Endothelial cell (in vitro differentiated cells): ENCODE measurements at regions not wholly inside any gene's neighbourhood (a gene's known extent, or its start where the extent isn't known, plus 50 kb on each side); places are given as distances from the start of the nearest gene placed in this dataset.

Source experiments
- DNase-seq: peaks from one replicate; pipeline ENCODE4 v3.0.0; 2021; ENCODE audit warnings: low spot score
- H3K27ac Mint-ChIP-seq: one replicate; pipeline ENCODE4 v1.8.0; 2021; ENCODE audit warnings: mixed read lengths, inconsistent platforms; ENCODE audit not compliant: unreplicated experiment
- H3K27me3 Mint-ChIP-seq: one replicate; pipeline ENCODE4 v1.8.0; 2021; ENCODE audit warnings: mild to moderate bottlenecking, moderate library complexity, mixed read lengths, inconsistent platforms; ENCODE audit not compliant: unreplicated experiment
- H3K36me3 Mint-ChIP-seq: one replicate; pipeline ENCODE4 v1.8.0; 2021; ENCODE audit warnings: mild to moderate bottlenecking, low read depth, mixed read lengths, inconsistent platforms; ENCODE audit not compliant: unreplicated experiment
- H3K4me1 Mint-ChIP-seq: one replicate; pipeline ENCODE4 v1.8.0; 2021; ENCODE audit warnings: mild to moderate bottlenecking, mixed read lengths, inconsistent platforms; ENCODE audit not compliant: unreplicated experiment
- H3K4me3 Mint-ChIP-seq: one replicate; pipeline ENCODE4 v1.8.0; 2021; ENCODE audit warnings: mild to moderate bottlenecking, mixed read lengths, inconsistent platforms; ENCODE audit not compliant: unreplicated experiment
- H3K9me3 Mint-ChIP-seq: one replicate; pipeline ENCODE4 v1.8.0; 2021; ENCODE audit warnings: mixed read lengths, inconsistent platforms; ENCODE audit not compliant: unreplicated experiment
- TF ChIP-seq, protein P1 (sequence below): fragments of 200-600 bp; sonication (generic); IDR thresholded peaks from one replicate; pipeline ENCODE4 v1.5.0; 2021; ENCODE audit warnings: antibody characterized with exemption; ENCODE audit not compliant: unreplicated experiment

DNA sequence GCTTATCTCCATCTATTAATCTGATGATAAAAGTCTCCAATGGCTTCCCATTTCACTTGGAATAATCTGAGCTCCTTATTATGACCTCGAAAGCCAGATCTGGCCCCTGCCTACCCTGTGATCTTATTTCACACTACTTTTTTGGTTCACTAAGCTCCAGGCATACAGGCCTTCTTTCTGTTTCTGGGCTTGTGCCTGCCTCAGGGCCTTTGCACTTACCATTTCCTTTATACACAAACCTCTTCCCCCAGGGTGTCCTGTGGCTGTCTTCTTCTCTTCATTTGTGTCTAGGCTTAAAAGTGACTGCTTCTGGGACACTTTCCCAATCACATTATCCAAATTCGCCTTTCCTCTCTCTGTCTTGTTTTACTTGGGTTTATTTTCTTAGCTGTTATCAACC, 478.8 kb downstream of the LRIG3 start:
- H3K27me3 Mint-ChIP-seq = no peaks in the 10 kb centered on the region
- no peaks in the 10 kb centered on the region for H3K4me1 Mint-ChIP-seq
- H3K4me3 Mint-ChIP-seq = no peak overlapping the region
- DNase-seq = no peak
- TF ChIP-seq, protein P1, sequence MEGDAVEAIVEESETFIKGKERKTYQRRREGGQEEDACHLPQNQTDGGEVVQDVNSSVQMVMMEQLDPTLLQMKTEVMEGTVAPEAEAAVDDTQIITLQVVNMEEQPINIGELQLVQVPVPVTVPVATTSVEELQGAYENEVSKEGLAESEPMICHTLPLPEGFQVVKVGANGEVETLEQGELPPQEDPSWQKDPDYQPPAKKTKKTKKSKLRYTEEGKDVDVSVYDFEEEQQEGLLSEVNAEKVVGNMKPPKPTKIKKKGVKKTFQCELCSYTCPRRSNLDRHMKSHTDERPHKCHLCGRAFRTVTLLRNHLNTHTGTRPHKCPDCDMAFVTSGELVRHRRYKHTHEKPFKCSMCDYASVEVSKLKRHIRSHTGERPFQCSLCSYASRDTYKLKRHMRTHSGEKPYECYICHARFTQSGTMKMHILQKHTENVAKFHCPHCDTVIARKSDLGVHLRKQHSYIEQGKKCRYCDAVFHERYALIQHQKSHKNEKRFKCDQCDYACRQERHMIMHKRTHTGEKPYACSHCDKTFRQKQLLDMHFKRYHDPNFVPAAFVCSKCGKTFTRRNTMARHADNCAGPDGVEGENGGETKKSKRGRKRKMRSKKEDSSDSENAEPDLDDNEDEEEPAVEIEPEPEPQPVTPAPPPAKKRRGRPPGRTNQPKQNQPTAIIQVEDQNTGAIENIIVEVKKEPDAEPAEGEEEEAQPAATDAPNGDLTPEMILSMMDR = no peak
- no peak overlapping the region for H3K27ac Mint-ChIP-seq
- no peaks in the 10 kb centered on the region for H3K36me3 Mint-ChIP-seq
- no peaks in the 10 kb centered on the region for H3K9me3 Mint-ChIP-seq

DNA sequence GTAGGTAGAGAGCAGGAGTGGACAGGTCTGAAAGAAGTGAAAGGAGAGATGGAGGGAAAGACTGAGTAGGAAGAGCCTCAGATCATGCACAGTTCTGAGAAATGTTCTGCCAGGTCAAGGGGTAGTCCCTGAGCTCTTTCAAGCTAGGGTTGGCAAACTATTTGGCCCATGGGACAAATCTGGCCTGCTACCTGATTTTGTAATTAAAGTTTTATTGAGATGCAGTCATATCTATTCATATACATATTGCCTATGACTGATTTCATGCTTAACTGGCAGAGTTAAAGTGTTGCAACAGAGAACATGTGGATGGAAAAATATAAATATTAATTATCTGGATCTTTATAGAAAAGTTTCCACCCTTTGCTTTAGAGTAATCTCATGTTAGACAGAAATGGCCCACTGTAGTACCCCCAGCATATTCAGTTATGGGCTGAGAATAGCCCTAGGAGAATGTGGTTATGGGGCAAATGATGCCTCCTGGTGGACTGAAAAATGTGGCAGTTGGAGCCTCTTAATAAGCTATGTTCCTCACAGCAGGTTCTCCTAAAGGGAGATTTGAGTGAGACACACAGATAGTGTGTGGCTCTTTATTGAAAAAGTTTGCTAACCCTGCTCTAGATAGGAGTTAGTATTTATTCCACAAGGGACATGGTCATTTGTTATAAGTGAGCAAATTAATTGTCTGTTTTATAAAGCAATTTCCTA, 476.9 kb downstream of the LRIG3 start:
- no peak overlapping the region for H3K4me3 Mint-ChIP-seq
- H3K27ac Mint-ChIP-seq = no peak overlapping the region
- H3K27me3 Mint-ChIP-seq = no peaks in the 10 kb centered on the region
- H3K36me3 Mint-ChIP-seq = no peaks in the 10 kb centered on the region
- no peaks in the 10 kb centered on the region for H3K4me1 Mint-ChIP-seq
- peak; percentile 38 for DNase-seq
- H3K9me3 Mint-ChIP-seq = no peaks in the 10 kb centered on the region
- TF ChIP-seq, protein P1 = peak; percentile 66

DNA sequence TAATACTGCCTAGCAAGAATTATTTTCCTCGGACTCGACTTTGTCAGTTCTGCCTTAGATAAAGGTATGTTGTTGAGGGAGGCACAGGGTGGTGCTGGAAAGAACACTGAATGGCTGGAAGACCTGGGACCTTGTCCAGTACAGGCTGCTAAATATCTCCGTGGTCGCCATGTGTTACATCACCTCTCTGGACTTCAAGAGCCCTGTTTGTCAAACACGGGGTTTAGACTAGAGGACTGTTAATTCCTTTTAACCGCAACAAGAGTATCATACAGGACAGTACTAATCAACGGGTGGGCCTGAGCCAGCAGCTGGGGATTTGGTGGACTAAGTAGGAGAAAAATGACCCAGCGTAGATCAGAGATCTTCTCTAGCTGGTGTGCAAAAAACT, 476.3 kb downstream of the LRIG3 start:
- no peak overlapping the region for H3K27ac Mint-ChIP-seq
- DNase-seq = no peak
- no peaks in the 10 kb centered on the region for H3K9me3 Mint-ChIP-seq
- no peak overlapping the region for H3K4me3 Mint-ChIP-seq
- H3K27me3 Mint-ChIP-seq = no peaks in the 10 kb centered on the region
- TF ChIP-seq, protein P1 = no peak
- no peaks in the 10 kb centered on the region for H3K36me3 Mint-ChIP-seq
- H3K4me1 Mint-ChIP-seq = no peaks in the 10 kb centered on the region

DNA sequence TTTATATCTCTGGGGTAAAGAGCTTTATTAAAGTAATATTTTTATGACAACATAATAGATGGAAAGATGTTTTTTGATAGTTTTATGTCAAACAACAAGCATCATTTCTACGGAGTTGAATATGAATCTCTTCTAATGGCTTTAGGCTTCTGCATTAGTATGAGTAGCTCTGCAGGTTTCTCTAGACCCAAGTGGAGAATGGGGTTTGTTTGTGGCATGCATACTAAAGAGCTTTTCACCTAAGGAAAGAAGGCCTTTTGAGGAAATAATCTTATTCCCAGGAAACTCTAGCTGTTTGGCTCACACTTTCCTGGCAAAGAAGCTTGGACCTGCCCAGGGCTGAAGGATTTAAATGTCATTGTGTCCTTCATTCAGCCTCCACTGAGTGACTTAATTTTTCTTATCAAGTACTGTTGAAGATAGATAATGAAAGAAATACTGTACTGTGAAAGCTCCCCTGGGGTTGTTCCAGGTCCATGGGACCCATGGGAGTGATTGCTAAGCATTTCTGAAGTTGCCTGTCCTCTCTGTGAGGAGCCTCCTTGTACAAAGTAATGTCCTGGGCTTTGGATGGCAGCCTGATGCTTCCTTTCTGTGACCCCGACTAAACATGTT, 469.3 kb downstream of the LRIG3 start:
- TF ChIP-seq, protein P1 = no peak
- Mint-ChIP-seq H3K4me3 (no peak overlapping the region), H3K36me3 (no peaks in the 10 kb centered on the region), H3K4me1 (no peaks in the 10 kb centered on the region), H3K27me3 (no peaks in the 10 kb centered on the region), H3K27ac (no peak overlapping the region), H3K9me3 (no peaks in the 10 kb centered on the region)
- no peak for DNase-seq

DNA sequence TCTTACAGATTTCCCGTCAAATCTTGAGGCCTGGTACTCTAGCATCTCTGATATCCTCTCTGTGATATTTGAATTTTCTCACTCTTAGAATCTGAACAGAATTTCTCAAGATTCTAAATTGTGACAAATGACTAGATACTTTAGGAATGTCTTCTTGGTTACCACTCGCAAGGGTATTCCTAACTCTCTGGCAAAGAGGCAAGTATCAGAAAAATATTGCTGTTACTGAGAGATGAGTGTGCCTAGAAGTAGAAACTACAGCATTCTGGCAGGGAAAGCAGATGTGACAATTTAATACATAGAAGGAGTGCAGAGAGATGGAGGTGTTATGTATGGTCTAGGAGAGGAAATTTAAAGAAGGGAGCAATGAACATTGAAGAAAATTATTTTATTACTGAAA, 467.8 kb downstream of the LRIG3 start:
- TF ChIP-seq, protein P1 = no peak
- H3K4me3 Mint-ChIP-seq = no peak overlapping the region
- H3K27me3 Mint-ChIP-seq = no peaks in the 10 kb centered on the region
- no peak for DNase-seq
- H3K4me1 Mint-ChIP-seq = no peaks in the 10 kb centered on the region
- H3K9me3 Mint-ChIP-seq = no peaks in the 10 kb centered on the region
- no peaks in the 10 kb centered on the region for H3K36me3 Mint-ChIP-seq
- no peak overlapping the region for H3K27ac Mint-ChIP-seq
